LNCAP (cell line): ENCODE measurements at regions not wholly inside any gene's neighbourhood (a gene's known extent, or its start where the extent isn't known, plus 50 kb on each side); places are given as distances from the start of the nearest gene placed in this dataset.

Source experiments
- TF ChIP-seq, protein P1 (sequence below): fragments of 450-650 bp; IDR thresholded peaks from 2 replicates; pipeline ENCODE4 v1.5.1; 2017; ENCODE audit warnings: mild to moderate bottlenecking

DNA sequence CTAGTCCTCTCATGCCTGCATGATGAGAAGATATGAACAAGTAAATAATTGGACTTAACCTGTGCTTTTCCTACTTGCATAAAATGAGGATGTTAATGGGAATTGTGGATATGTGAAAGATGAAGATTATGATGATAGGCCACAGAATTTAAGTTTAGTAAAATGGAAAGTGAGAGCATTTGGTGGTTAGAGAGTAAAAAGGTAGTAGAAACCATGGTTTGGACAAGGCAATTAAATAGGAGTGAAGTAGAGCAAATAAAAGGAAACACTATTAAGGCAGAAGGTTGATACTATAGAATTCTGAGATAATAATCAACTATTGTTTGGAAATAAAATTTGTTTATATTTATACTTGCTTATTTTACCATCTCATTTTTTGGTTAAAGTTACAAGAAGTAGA is 1162.5 kb downstream of the MRPL39 start:
- TF ChIP-seq, protein P1, sequence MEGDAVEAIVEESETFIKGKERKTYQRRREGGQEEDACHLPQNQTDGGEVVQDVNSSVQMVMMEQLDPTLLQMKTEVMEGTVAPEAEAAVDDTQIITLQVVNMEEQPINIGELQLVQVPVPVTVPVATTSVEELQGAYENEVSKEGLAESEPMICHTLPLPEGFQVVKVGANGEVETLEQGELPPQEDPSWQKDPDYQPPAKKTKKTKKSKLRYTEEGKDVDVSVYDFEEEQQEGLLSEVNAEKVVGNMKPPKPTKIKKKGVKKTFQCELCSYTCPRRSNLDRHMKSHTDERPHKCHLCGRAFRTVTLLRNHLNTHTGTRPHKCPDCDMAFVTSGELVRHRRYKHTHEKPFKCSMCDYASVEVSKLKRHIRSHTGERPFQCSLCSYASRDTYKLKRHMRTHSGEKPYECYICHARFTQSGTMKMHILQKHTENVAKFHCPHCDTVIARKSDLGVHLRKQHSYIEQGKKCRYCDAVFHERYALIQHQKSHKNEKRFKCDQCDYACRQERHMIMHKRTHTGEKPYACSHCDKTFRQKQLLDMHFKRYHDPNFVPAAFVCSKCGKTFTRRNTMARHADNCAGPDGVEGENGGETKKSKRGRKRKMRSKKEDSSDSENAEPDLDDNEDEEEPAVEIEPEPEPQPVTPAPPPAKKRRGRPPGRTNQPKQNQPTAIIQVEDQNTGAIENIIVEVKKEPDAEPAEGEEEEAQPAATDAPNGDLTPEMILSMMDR, result no peak

DNA sequence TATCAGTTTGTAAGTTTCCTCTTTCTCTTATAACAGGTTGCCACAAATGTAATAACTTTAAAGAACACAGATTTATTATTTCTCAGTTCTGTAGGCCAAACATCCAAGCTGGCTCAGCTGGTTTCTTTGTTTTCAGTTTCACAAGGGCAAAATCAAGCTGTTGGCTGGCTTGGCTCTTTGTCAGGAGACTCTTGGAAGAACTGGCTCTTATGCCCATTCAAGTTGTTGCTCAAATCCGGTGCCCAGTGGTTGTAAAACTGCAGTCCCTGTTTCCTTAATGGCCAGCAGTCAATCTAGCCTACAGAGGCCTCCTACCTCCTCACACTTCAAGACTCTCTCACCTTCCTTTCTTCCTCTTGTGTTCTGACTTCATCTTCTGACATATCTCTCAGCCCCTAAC is 1171.0 kb downstream of the MRPL39 start:
- TF ChIP-seq, protein P1, result no peak

DNA sequence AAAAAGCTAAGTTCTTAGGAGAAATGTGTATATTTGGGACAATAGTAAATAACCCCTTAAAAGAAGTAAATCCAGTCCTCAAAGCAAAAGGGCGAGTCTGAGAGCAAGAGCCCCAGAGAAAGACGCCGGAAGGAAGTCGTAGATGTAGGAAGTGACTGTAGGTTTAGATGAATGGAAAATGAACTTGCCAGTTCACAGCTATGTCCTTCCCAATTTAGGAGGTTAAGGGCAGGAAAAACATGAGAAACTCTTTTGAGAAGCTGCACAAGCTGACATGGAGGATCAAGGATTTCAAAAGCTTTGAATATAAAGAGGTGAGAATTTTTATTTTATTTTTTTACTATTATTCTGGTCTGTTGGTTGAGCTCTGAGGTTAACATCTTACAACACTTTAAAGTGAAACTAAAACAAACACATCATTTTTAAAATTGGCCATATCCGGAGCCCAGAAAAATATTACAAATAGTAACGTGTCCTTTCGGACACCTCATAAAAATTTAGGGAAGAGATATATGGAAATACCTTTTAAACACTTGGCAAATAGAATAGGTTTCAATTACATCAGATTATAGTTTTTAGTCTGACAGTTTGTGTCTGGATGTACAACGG is 1178.6 kb downstream of the MRPL39 start:
- TF ChIP-seq, protein P1, result no peak

DNA sequence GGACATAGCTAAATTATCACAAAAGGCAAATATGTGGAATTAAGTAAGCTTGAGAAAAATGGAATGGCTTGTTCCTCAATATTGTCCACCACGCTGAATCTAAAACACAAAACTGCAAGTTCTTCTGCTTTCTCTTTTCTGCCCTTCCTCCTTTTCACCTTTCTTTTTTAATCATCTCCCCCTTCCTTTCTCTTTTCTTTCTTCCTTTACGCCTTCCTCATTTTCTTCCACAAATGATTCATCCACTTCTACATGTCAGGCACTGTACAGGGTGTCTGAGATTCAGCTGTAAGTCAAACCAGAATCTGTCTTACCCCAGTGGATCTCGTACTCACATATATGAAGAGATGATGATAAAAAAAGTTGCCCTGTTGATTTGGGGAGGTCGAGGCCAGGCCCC is 1182.5 kb downstream of the MRPL39 start:
- TF ChIP-seq, protein P1, result no peak

DNA sequence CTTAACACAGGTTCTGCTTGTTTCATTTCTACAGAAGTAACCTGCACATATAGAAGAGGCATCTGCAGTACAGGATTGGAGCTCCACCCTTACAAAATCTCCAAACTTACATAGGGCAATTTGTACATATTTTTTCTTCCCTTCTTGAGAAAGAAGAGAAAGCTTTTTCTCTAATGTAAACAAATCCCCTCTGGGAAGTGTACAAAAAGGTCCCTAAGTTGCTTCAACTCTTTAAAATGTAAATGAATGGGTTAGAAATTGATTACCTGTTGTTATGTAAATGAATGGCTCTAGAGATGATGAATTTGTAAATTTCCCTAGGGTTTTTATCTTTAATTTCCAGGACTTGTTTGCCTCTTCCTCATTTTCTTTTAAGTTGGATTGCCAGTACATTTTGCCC is 1183.7 kb downstream of the MRPL39 start:
- TF ChIP-seq, protein P1, result no peak

DNA sequence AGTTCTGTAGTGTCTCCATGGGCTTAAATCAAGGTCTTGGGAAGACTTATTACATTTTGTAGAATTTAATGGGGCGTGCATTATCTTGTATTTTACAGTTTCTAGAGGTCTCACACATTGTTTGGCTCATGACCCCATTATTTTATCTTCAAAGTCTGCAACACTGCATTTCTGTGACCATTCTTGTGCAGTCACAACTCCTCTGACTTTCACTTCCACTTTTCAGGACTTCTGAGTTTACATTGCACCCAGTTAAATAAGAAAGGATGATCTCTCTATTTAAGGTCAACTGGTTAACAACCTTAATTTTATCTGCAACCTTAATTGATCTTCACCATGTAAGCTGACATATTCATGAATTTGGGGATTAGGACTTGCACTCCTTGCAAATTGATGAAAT is 1186.6 kb downstream of the MRPL39 start:
- TF ChIP-seq, protein P1, result no peak

DNA sequence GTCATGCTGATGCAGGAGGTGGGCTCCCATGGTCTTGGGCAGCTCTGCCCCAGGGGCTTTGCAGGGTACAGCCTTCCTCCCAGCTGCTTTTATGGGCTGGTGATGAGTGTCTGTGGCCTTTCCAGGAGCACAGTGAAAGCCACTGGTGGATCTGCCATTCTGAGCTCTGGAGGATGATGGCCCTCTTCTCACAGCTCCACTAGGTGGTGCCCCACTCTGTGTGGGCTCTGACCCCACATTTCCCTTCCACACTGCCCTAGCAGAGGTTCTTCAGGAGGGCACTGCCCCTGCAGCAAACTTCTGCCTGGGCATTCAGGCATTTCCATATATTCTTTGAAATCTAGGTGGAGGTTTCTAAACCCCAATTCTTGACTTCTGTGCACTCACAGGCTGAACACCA is 1188.6 kb downstream of the MRPL39 start:
- TF ChIP-seq, protein P1, result no peak

DNA sequence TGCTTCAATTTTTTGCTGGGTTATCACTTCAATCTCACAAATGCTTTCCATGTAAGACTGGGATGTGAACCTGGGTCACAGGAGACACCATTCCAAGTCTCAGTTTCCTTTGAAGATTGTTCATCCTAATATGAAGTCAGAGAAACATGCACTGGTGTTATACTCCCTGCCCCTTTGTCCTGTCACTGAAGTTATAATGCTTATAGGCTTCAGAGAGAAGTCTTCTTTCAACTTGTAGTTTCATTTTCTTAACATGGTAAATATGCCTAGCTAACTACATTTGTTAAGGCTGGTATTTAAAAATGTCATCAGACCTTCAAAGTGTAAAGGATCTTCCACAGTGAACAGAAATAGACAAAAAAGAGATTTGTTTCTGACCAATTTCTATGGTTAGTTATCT is 1195.9 kb downstream of the MRPL39 start:
- TF ChIP-seq, protein P1, result no peak
